Loucy (cell line): ENCODE measurements at regions not wholly inside any gene's neighbourhood (a gene's known extent, or its start where the extent isn't known, plus 50 kb on each side); places are given as distances from the start of the nearest gene placed in this dataset.

ENCODE experiments used
- H2AFZ ChIP-seq: fragments of 200-600 bp; sonication (generic); 2 replicates; pipeline ENCODE4 v1.6.0; 2016; ENCODE audit warnings: antibody characterized with exemption, mild to moderate bottlenecking, low read length, moderate library complexity
- H3F3A ChIP-seq: fragments of 200-600 bp; 2 replicates; pipeline ENCODE4 v1.6.0; 2016; ENCODE audit warnings: antibody characterized with exemption, low read depth, mild to moderate bottlenecking
- H3K27me3 ChIP-seq: fragments of 200-600 bp; sonication (generic); 2 replicates; pipeline ENCODE4 v1.6.1; 2014; ENCODE audit warnings: low read length, mild to moderate bottlenecking; ENCODE audit not compliant: insufficient read depth, poor library complexity, severe bottlenecking
- H3K36me3 ChIP-seq: fragments of 200-600 bp; sonication (generic); 2 replicates; pipeline ENCODE4 v1.6.1; 2016; ENCODE audit warnings: low read length; ENCODE audit not compliant: insufficient read depth
- H3K4me1 ChIP-seq: fragments of 200-600 bp; sonication (generic); 2 replicates; pipeline ENCODE4 v1.5.1; 2014; ENCODE audit warnings: low read length, mild to moderate bottlenecking; ENCODE audit not compliant: insufficient read depth, poor library complexity, severe bottlenecking
- H3K4me2 ChIP-seq: fragments of 200-600 bp; sonication (generic); 2 replicates; pipeline ENCODE4 v1.6.0; 2014; ENCODE audit warnings: antibody characterized with exemption, low read length, low read depth, mild to moderate bottlenecking; ENCODE audit not compliant: poor library complexity, severe bottlenecking
- H3K4me3 ChIP-seq: fragments of 200-600 bp; sonication (generic); 2 replicates; pipeline ENCODE4 v1.5.1; 2014; ENCODE audit warnings: low read length, mild to moderate bottlenecking, mixed read lengths; ENCODE audit not compliant: poor library complexity, severe bottlenecking
- H3K79me2 ChIP-seq: fragments of 200-600 bp; sonication (generic); 2 replicates; pipeline ENCODE4 v1.6.1; 2014; ENCODE audit warnings: low read length; ENCODE audit not compliant: insufficient read depth
- H3K9ac ChIP-seq: fragments of 200-600 bp; sonication (generic); 2 replicates; pipeline ENCODE4 v1.6.0; 2014; ENCODE audit warnings: mild to moderate bottlenecking, low read depth, low read length, moderate library complexity; ENCODE audit not compliant: poor library complexity, severe bottlenecking
- H3K9me2 ChIP-seq: fragments of 200-600 bp; sonication (generic); replicated peaks from 2 replicates; pipeline ENCODE4 v1.6.1; 2016; ENCODE audit warnings: low read depth, low read length, mixed read lengths
- H3K9me3 ChIP-seq: fragments of 200-600 bp; sonication (generic); 2 replicates; pipeline ENCODE4 v1.6.1; 2014; ENCODE audit warnings: mild to moderate bottlenecking, antibody characterized with exemption, low read length, low read depth; ENCODE audit not compliant: insufficient read depth
- H4K20me1 ChIP-seq: fragments of 200-600 bp; sonication (generic); 2 replicates; pipeline ENCODE4 v1.6.0; 2014; ENCODE audit warnings: antibody characterized with exemption, low read length, mild to moderate bottlenecking; ENCODE audit not compliant: insufficient read depth, poor library complexity, severe bottlenecking
- EZH2phosphoT487 ChIP-seq: fragments of 200-600 bp; IDR thresholded peaks from 2 replicates; pipeline ENCODE4 v1.6.1; 2018; ENCODE audit warnings: antibody characterized with exemption, mild to moderate bottlenecking, moderate library complexity, borderline replicate concordance
- TF ChIP-seq, protein P1 (sequence below): fragments of 200-600 bp; sonication (generic); conservative IDR thresholded peaks from 2 replicates; pipeline ENCODE4 v1.5.1; 2014; ENCODE audit warnings: mild to moderate bottlenecking, antibody characterized with exemption, low read length

DNA sequence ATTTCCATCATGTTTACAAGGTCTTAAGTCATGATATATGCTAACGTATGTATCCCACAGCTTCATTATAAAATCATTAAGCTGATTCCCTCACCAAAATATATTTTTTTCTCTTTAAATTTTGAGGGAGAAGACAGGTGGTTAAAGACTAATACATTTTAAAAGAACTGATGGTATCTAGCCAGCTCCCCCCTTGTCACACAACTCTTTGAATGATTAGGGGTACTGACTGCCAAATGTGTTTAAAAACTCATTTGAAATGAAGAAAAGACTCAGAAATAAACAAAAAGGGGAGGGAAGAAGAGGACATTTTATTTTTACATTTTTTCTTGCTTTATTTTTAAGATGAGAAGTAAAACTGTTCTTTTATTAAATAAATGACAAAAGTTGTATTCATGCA lies 805.3 kb downstream of the SATB2 start:
- H3K9me3 ChIP-seq = no peaks in the 10 kb centered on the region
- H3K79me2 ChIP-seq = no peaks in the 10 kb centered on the region
- H3K4me2 ChIP-seq = no peak overlapping the region
- H3F3A ChIP-seq = no peaks in the 10 kb centered on the region
- H3K36me3 ChIP-seq = no peaks in the 10 kb centered on the region
- TF ChIP-seq, protein P1, sequence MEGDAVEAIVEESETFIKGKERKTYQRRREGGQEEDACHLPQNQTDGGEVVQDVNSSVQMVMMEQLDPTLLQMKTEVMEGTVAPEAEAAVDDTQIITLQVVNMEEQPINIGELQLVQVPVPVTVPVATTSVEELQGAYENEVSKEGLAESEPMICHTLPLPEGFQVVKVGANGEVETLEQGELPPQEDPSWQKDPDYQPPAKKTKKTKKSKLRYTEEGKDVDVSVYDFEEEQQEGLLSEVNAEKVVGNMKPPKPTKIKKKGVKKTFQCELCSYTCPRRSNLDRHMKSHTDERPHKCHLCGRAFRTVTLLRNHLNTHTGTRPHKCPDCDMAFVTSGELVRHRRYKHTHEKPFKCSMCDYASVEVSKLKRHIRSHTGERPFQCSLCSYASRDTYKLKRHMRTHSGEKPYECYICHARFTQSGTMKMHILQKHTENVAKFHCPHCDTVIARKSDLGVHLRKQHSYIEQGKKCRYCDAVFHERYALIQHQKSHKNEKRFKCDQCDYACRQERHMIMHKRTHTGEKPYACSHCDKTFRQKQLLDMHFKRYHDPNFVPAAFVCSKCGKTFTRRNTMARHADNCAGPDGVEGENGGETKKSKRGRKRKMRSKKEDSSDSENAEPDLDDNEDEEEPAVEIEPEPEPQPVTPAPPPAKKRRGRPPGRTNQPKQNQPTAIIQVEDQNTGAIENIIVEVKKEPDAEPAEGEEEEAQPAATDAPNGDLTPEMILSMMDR = no peak
- no peak for TF ChIP-seq EZH2phosphoT487
- no peaks in the 10 kb centered on the region for H3K9me2 ChIP-seq
- no peak overlapping the region for H3K9ac ChIP-seq
- no peaks in the 10 kb centered on the region for H3K4me1 ChIP-seq
- H3K4me3 ChIP-seq = no peak overlapping the region
- peak overlapping the region; percentile 42; the same call in 1 of the 2 replicates for H2AFZ ChIP-seq
- H4K20me1 ChIP-seq = no peaks in the 10 kb centered on the region
- no peaks in the 10 kb centered on the region for H3K27me3 ChIP-seq

DNA sequence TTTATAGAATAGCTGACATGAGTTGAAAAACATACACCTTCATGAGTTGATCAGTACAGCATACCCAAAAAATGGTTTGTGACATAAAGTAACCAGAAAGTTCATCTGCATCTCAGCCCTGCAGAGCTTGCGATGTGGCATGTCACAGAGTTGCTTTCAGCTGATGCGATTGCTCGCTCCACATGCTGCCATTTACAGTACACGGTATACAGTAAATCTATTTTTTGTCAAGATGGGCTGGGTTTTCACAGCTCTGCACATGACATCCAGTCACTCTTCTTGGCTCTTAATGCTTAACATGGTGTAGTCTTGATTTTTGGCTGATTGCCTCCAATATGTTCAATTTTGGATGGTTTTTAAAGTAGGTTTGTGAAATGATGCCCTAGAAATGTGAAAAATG lies 811.9 kb downstream of the SATB2 start:
- Histone ChIP-seq H2AFZ (0 out of 2 replicates have a peak overlapping the region, but pooled peaks have one; percentile 3), H4K20me1 (no peaks in the 10 kb centered on the region), H3F3A (no peaks in the 10 kb centered on the region), H3K4me1 (no peaks in the 10 kb centered on the region), H3K9me3 (no peaks in the 10 kb centered on the region), H3K27me3 (no peaks in the 10 kb centered on the region), H3K36me3 (no peaks in the 10 kb centered on the region), H3K9me2 (no peaks in the 10 kb centered on the region), H3K9ac (no peak overlapping the region), H3K4me2 (no peak overlapping the region), H3K4me3 (no peak overlapping the region), H3K79me2 (no peaks in the 10 kb centered on the region)
- TF ChIP-seq, protein P1 = no peak
- TF ChIP-seq EZH2phosphoT487 = no peak

DNA sequence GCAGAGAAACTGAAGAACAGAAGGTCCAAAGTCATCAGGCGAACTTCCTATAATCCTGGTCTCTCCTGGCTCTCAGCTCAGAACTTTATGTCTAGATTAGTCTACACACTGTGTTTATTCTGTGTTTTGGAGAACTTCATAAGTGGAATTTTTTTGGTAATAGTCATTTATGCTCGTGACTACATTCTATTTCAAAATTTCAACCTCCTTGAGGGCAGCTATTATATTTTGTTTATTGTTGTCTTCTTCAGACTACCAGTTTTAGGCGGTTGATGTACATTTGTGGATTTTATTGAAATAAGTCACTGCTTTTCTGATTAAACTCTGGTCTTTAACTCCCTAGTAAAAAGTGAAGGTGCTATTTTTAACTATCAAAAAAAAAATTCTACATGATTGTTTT lies 816.6 kb downstream of the SATB2 start:
- no peak overlapping the region for H3K4me3 ChIP-seq
- H3K4me1 ChIP-seq = no peaks in the 10 kb centered on the region
- no peaks in the 10 kb centered on the region for H4K20me1 ChIP-seq
- H3K36me3 ChIP-seq = no peaks in the 10 kb centered on the region
- no peaks in the 10 kb centered on the region for H3F3A ChIP-seq
- no peaks in the 10 kb centered on the region for H3K27me3 ChIP-seq
- TF ChIP-seq, protein P1 = no peak
- TF ChIP-seq EZH2phosphoT487 = no peak
- no peak overlapping the region for H3K4me2 ChIP-seq
- no peaks in the 10 kb centered on the region for H3K79me2 ChIP-seq
- H2AFZ ChIP-seq = no peak overlapping the region
- H3K9ac ChIP-seq = no peak overlapping the region
- no peaks in the 10 kb centered on the region for H3K9me2 ChIP-seq
- no peaks in the 10 kb centered on the region for H3K9me3 ChIP-seq
